HepG2 (cell line): ENCODE measurements at regions not wholly inside any gene's neighbourhood (a gene's known extent, or its start where the extent isn't known, plus 50 kb on each side); places are given as distances from the start of the nearest gene placed in this dataset.

Source experiments
- ATAC-seq: fragments of 200-7000 bp; cut with Tn5 transposase; 3 replicates; pipeline ENCODE4 v1.9.1; 2020; ENCODE audit warnings: mild to moderate bottlenecking, moderate library complexity
- BruUV-seq: library from RNA; stranded (reverse); fragments of 400-500 nt; replicated peaks from 2 replicates; lab custom pipeline; 2021; lab: Mats Ljungman, UMichigan
- CTCF ChIA-PET: fragments of 300-600 bp; formaldehyde crosslinking; extraction: SDS; loops from one replicate; lab custom pipeline; 2021; ENCODE audit warnings: low total read pairs, inconsistent platforms, low intra/inter-chr PET ratio; lab: Yijun Ruan, JAX
- POLR2A ChIA-PET: fragments of 350-600 bp; sonication (Branson Sonifier 250); formaldehyde crosslinking; loops from one replicate; lab custom pipeline; 2020; ENCODE audit warnings: antibody characterized with exemption, inconsistent platforms; lab: Yijun Ruan, JAX
- DNase-seq: peaks from one replicate; pipeline ENCODE4 v3.0.0-alpha.2; 2015; ENCODE audit warnings: low spot score
- FAIRE-seq: peaks from 3 replicates; lab custom pipeline; 2011; peaks lifted over from hg19 to GRCh38; lab: Jason Lieb, UNC
- H2AFZ ChIP-seq: one replicate; pipeline ENCODE4 v1.6.1; 2011; ENCODE audit warnings: low read length, inconsistent platforms
- H3K27ac ChIP-seq: fragments of 300-600 bp; 3 replicates; pipeline ENCODE4 v1.8.0; 2011; ENCODE audit warnings: mixed run types, mild to moderate bottlenecking, mixed read lengths, low read length, inconsistent platforms; ENCODE audit not compliant: insufficient read depth; ENCODE audit errors: extremely low read length
- H3K27me3 ChIP-seq, 2 experiments: fragments of 200-600 bp in 1 of 2; 2 replicates in 1 of 2; 3 replicates in 1 of 2; pipeline versions ENCODE4 v1.6.0 to v1.8.0; 2011; ENCODE audit warnings: low read length in 2 of 2, mild to moderate bottlenecking in 2 of 2, moderate library complexity in 2 of 2, inconsistent platforms in 1 of 2; ENCODE audit not compliant: insufficient read depth in 2 of 2, control insufficient read depth in 1 of 2
- H3K36me3 ChIP-seq, 2 experiments: fragments of 200-600 bp in 1 of 2; replicated peaks in 1 of 2; 2 replicates in 1 of 2; 3 replicates in 1 of 2; pipeline versions ENCODE4 v1.5.1 to v1.8.0; 2011; ENCODE audit warnings: low read length in 2 of 2, inconsistent platforms in 1 of 2; ENCODE audit not compliant: insufficient read depth in 2 of 2, control insufficient read depth in 1 of 2
- H3K4me1 ChIP-seq: 2 replicates; pipeline ENCODE4 v1.5.1; 2012; ENCODE audit warnings: low read length, inconsistent platforms; ENCODE audit not compliant: insufficient read depth
- H3K4me2 ChIP-seq: 2 replicates; pipeline ENCODE4 v1.6.0; 2011; ENCODE audit warnings: low read depth, low read length, inconsistent platforms
- H3K4me3 ChIP-seq, 3 experiments: fragments of 200-600 bp in 1 of 3; sonication (generic), shearing (Covaris generic) in 1 of 3; replicated peaks in 1 of 3; 2 replicates each; pipeline ENCODE4 v1.5.1; 2011 to 2016; ENCODE audit warnings: low read length in 3 of 3, inconsistent platforms in 2 of 3, low read depth in 2 of 3, mild to moderate bottlenecking in 2 of 3, control low read depth in 1 of 3, mixed read lengths in 1 of 3; ENCODE audit not compliant: insufficient read depth in 1 of 3
- H3K79me2 ChIP-seq: one replicate; pipeline ENCODE4 v1.6.1; 2011; ENCODE audit warnings: low read length, inconsistent platforms; ENCODE audit not compliant: insufficient read depth
- H3K9ac ChIP-seq: 2 replicates; pipeline ENCODE4 v1.6.0; 2011; ENCODE audit warnings: mild to moderate bottlenecking, low read depth, low read length, inconsistent platforms; ENCODE audit not compliant: insufficient read depth
- H3K9me3 ChIP-seq: 2 replicates; pipeline ENCODE4 v1.5.1; 2012; ENCODE audit warnings: mild to moderate bottlenecking, low read length
- H4K20me1 ChIP-seq: 2 replicates; pipeline ENCODE4 v1.6.0; 2011; ENCODE audit warnings: inconsistent platforms, mild to moderate bottlenecking, low read length, moderate library complexity; ENCODE audit not compliant: insufficient read depth
- CCAR2 ChIP-seq: fragments of 200-400 bp; formaldehyde crosslinking; optimal IDR thresholded peaks from 2 replicates; pipeline ENCODE3; 2018; ENCODE audit warnings: low read depth, mild to moderate bottlenecking, low read length, moderate library complexity
- GABPB1 ChIP-seq: IDR thresholded peaks from 2 replicates; pipeline ENCODE4 v1.6.1; 2016; ENCODE audit warnings: mild to moderate bottlenecking, missing genetic modification reagents, moderate library complexity, missing compliant biosample characterization
- GRHL1 ChIP-seq: sonication (generic); formaldehyde crosslinking; conservative IDR thresholded peaks from 2 replicates; pipeline ENCODE4 v1.8.0; 2022; ENCODE audit warnings: missing genetic modification reagents
- HMGA1 ChIP-seq: sonication (generic); formaldehyde crosslinking; conservative IDR thresholded peaks from 2 replicates; pipeline ENCODE4 v1.4.0; 2020; ENCODE audit warnings: missing genetic modification reagents
- IKZF5 ChIP-seq: IDR thresholded peaks from 2 replicates; pipeline ENCODE4 v1.6.1; 2018; ENCODE audit warnings: missing genetic modification reagents, mild to moderate bottlenecking, missing compliant biosample characterization
- KMT2A ChIP-seq: sonication (generic); formaldehyde crosslinking; IDR thresholded peaks from 2 replicates; pipeline ENCODE4 v1.4.0; 2020; ENCODE audit warnings: missing genetic modification reagents
- NFE2 ChIP-seq: sonication (generic); formaldehyde crosslinking; IDR thresholded peaks from 2 replicates; pipeline ENCODE4 v1.4.0; 2020; ENCODE audit warnings: missing genetic modification reagents
- NFRKB ChIP-seq: fragments of 450-650 bp; IDR thresholded peaks from 2 replicates; pipeline ENCODE4 v1.6.1; 2017
- PRPF4 ChIP-seq: fragments of 200-400 bp; formaldehyde crosslinking; IDR thresholded peaks from 2 replicates; pipeline ENCODE4 v1.6.1; 2016; ENCODE audit warnings: low read length, low read depth; ENCODE audit not compliant: poor library complexity, severe bottlenecking
- RBFOX2 ChIP-seq: fragments of 200-400 bp; formaldehyde crosslinking; IDR thresholded peaks from 2 replicates; pipeline ENCODE4 v1.6.1; 2017; ENCODE audit warnings: low read depth, mild to moderate bottlenecking, low read length
- SNAI1 ChIP-seq: sonication (generic); formaldehyde crosslinking; IDR thresholded peaks from 2 replicates; pipeline ENCODE4 v1.5.0; 2020; ENCODE audit warnings: mild to moderate bottlenecking, missing genetic modification reagents, borderline replicate concordance
- SOX6 ChIP-seq, 2 experiments: fragments of 450-650 bp in 1 of 2; sonication (generic) in 1 of 2; formaldehyde crosslinking in 1 of 2; IDR thresholded peaks; 2 replicates each; pipeline versions ENCODE4 v1.4.0 to v1.6.1; 2017 to 2020; ENCODE audit warnings: antibody characterized with exemption in 1 of 2, mild to moderate bottlenecking in 1 of 2, missing genetic modification reagents in 1 of 2
- TBP ChIP-seq: sonication (generic); formaldehyde crosslinking; IDR thresholded peaks from 2 replicates; pipeline ENCODE4 v1.5.0; 2020; ENCODE audit warnings: missing genetic modification reagents
- ZFY ChIP-seq: sonication (generic); formaldehyde crosslinking; IDR thresholded peaks from 2 replicates; pipeline ENCODE4 v1.4.0; 2020; ENCODE audit warnings: missing genetic modification reagents
- WGBS: methylation state at CpG from one replicate; pipeline ENCODE4 v1.1.6; 2017; ENCODE audit warnings: low lambda C conversion rate; 5-methylcytosine and 5-hydroxymethylcytosine counted together
- in situ Hi-C: cut with HindIII; loops from 2 replicates; pipeline ENCODE4 v1.10.0; 2017; ENCODE audit warnings: low pct_unique_long_range_greater_than_20kb; ENCODE audit not compliant: extremely low pct_ligation_motif_present
- intact Hi-C: fragments of 100-400 bp; cut with micrococcal nuclease; formaldehyde crosslinking; loops from one replicate; pipeline ENCODE4 v1.10.0; 2022; ENCODE audit not compliant: unreplicated experiment

- in situ Hi-C loops, result no loop called here
- WGBS, result 12% methylated on average over 5 of the region's 5 CpGs
- no peaks in the 10 kb centered on the region for H3K79me2 ChIP-seq
- FAIRE-seq (no peak), DNase-seq (no peak), ATAC-seq (no peak)
- no peaks in the 10 kb centered on the region for H3K4me1 ChIP-seq
- ChIA-PET CTCF (no interaction called here), POLR2A (no interaction called here)
- H2AFZ ChIP-seq, result no peak overlapping the region
- no TSS peak for BruUV-seq
- no peaks in the 10 kb centered on the region for H3K36me3 ChIP-seq
- intact Hi-C loops, result no loop called here
- no peaks in the 10 kb centered on the region for H4K20me1 ChIP-seq
- no peaks in the 10 kb centered on the region; a peak in 1 of 5 replicates for H3K27me3 ChIP-seq
- TF ChIP-seq CCAR2 (no peak), KMT2A (CRISPR knock-in tag) (no peak), TBP (CRISPR knock-in tag) (no peak), ZFY (CRISPR knock-in tag) (no peak), GRHL1 (no peak), IKZF5 (CRISPR knock-in tag) (no peak), SOX6 (IDR thresholded peaks at IDR 0.05) (no peak), SOX6 (CRISPR knock-in tag; IDR thresholded peaks at IDR 0.05) (no peak), SNAI1 (no peak), PRPF4 (no peak), HMGA1 (CRISPR knock-in tag) (no peak), GABPB1 (no peak), NFRKB (no peak), RBFOX2 (no peak), NFE2 (CRISPR knock-in tag) (no peak)
- H3K9ac ChIP-seq, result no peak overlapping the region
- no peak overlapping the region for H3K4me3 ChIP-seq
- 0 out of 2 replicates have a peak, but pooled peaks cover 5% of the 10 kb centered on the region for H3K9me3 ChIP-seq
- no peak overlapping the region for H3K27ac ChIP-seq
- no peak overlapping the region for H3K4me2 ChIP-seq
Observed at GRCh38 chr16:17037499-17037898, 433.3 kb downstream of the XYLT1 start.
